ENCODE measurements at regions not wholly inside any gene's neighbourhood (a gene's known extent, or its start where the extent isn't known, plus 50 kb on each side); places are given as distances from the start of the nearest gene placed in this dataset.

DNA sequence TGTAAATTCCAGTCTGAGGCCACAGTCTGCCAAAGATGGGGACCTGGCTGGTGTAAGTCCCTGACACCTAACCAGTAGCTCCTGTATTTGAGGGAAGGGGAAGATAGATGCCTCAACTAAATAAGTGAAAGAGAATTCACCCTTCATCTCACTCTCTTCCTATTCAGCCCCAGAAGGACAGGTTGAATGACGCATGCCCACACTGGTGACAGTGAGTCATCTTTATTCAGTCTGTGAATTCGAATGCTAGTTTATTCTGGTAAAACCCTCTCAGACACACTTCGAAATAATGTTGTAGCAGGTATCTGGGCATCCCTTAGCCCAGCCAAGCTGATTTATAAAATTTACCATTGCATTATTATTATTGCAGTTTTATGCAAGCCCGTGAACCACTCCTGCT, 617.0 kb upstream of the PRMT6 start:
- Histone ChIP-seq H3K27ac (ENCODE audit: low read length) (no peak overlapping the region), H3K4me3 (ENCODE audit: low read depth in 1 of 2, low read length in 2 of 2) (no peak overlapping the region), H4K20me1 (ENCODE audit: insufficient read depth, low read length) (no peaks in the 10 kb centered on the region), H3K4me2 (ENCODE audit: insufficient read depth, low read length) (no peak overlapping the region), H3K27me3 (ENCODE audit: insufficient read depth, low read length, poor library complexity) (no peaks in the 10 kb centered on the region), H2AFZ (ENCODE audit: low read depth, low read length) (no peak overlapping the region), H3K79me2 (ENCODE audit: insufficient read depth, low read length) (no peaks in the 10 kb centered on the region), H3K36me3 (ENCODE audit: insufficient read depth, low read length) (no peaks in the 10 kb centered on the region), H3K4me1 (ENCODE audit: insufficient read depth, low read length) (no peaks in the 10 kb centered on the region), H3K9me3 (ENCODE audit: insufficient read depth, low read length, severe bottlenecking) (no peaks in the 10 kb centered on the region), H3K9ac (ENCODE audit: low read depth, low read length) (no peak overlapping the region)
- DNase-seq (no peak), ATAC-seq (ENCODE audit: insufficient read depth, low read depth) (no peak)
- TF ChIP-seq, protein P1, sequence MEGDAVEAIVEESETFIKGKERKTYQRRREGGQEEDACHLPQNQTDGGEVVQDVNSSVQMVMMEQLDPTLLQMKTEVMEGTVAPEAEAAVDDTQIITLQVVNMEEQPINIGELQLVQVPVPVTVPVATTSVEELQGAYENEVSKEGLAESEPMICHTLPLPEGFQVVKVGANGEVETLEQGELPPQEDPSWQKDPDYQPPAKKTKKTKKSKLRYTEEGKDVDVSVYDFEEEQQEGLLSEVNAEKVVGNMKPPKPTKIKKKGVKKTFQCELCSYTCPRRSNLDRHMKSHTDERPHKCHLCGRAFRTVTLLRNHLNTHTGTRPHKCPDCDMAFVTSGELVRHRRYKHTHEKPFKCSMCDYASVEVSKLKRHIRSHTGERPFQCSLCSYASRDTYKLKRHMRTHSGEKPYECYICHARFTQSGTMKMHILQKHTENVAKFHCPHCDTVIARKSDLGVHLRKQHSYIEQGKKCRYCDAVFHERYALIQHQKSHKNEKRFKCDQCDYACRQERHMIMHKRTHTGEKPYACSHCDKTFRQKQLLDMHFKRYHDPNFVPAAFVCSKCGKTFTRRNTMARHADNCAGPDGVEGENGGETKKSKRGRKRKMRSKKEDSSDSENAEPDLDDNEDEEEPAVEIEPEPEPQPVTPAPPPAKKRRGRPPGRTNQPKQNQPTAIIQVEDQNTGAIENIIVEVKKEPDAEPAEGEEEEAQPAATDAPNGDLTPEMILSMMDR (IDR thresholded peaks at IDR 0.05; ENCODE audit: borderline replicate concordance, extremely low read depth, low read length, poor library complexity, severe bottlenecking) = no peak
- TF ChIP-seq EZH2 (IDR thresholded peaks at IDR 0.05; ENCODE audit: borderline replicate concordance, low read depth, low read length, severe bottlenecking) = no peak

DNA sequence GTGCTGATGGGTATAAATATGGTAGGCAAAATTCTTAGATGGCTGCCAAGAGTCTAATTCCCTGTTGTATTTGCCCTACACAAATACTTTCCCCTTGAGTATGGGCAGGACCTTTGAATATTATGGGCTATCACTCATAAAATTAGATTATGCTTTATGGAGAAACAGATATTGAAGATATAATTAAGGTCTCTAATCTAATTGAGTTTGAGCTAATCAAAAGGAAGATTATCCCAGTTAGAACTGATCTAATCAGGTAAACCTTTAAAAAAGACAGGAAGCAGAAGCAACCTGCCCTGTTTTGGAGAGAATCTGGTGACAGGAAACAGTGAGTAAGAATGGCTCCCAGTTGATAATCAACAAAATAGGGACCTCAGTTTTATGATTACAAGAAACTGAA, 609.0 kb upstream of the PRMT6 start:
- no peaks in the 10 kb centered on the region for H3K9me3 ChIP-seq (ENCODE audit: insufficient read depth, low read length, severe bottlenecking)
- no peak overlapping the region for H3K4me2 ChIP-seq (ENCODE audit: insufficient read depth, low read length)
- no peak overlapping the region for H3K9ac ChIP-seq (ENCODE audit: low read depth, low read length)
- TF ChIP-seq EZH2 (IDR thresholded peaks at IDR 0.05; ENCODE audit: borderline replicate concordance, low read depth, low read length, severe bottlenecking) = no peak
- TF ChIP-seq, protein P1 (IDR thresholded peaks at IDR 0.05; ENCODE audit: borderline replicate concordance, extremely low read depth, low read length, poor library complexity, severe bottlenecking) = no peak
- no peaks in the 10 kb centered on the region for H3K27me3 ChIP-seq (ENCODE audit: insufficient read depth, low read length, poor library complexity)
- H3K36me3 ChIP-seq (ENCODE audit: insufficient read depth, low read length) = no peaks in the 10 kb centered on the region
- H2AFZ ChIP-seq (ENCODE audit: low read depth, low read length) = no peak overlapping the region
- H3K27ac ChIP-seq (ENCODE audit: low read length) = no peak overlapping the region
- H3K4me1 ChIP-seq (ENCODE audit: insufficient read depth, low read length) = no peaks in the 10 kb centered on the region
- DNase-seq (no peak), ATAC-seq (ENCODE audit: insufficient read depth, low read depth) (no peak)
- H3K4me3 ChIP-seq (ENCODE audit: low read depth in 1 of 2, low read length in 2 of 2) = no peak overlapping the region
- no peaks in the 10 kb centered on the region for H4K20me1 ChIP-seq (ENCODE audit: insufficient read depth, low read length)
- no peaks in the 10 kb centered on the region for H3K79me2 ChIP-seq (ENCODE audit: insufficient read depth, low read length)

DNA sequence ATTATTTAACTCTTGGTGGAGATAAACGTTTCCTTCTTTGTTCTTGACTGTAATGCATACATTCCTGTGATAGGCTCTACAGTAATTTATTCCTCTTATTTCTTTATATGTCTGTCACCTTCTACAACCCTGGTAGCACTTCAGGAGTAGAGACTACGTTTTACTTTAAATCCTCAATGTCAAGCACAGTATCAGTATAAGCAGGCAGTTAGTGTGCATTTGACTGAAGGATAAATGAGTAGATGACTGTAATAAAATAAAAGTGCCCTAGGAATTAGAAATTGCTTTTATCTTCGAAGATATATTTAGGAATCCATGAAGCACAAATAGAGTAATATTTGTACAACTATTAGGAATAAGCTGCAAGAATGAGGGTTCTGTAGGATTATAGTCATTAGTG, 599.6 kb upstream of the PRMT6 start:
- ATAC-seq (ENCODE audit: insufficient read depth, low read depth) (no peak), DNase-seq (no peak)
- no peaks in the 10 kb centered on the region for H3K4me1 ChIP-seq (ENCODE audit: insufficient read depth, low read length)
- H4K20me1 ChIP-seq (ENCODE audit: insufficient read depth, low read length) = no peaks in the 10 kb centered on the region
- no peaks in the 10 kb centered on the region for H3K79me2 ChIP-seq (ENCODE audit: insufficient read depth, low read length)
- H3K27me3 ChIP-seq (ENCODE audit: insufficient read depth, low read length, poor library complexity) = no peaks in the 10 kb centered on the region
- no peak overlapping the region for H3K4me3 ChIP-seq (ENCODE audit: low read depth in 1 of 2, low read length in 2 of 2)
- H3K9ac ChIP-seq (ENCODE audit: low read depth, low read length) = no peak overlapping the region
- no peak overlapping the region for H3K27ac ChIP-seq (ENCODE audit: low read length)
- no peak overlapping the region for H3K4me2 ChIP-seq (ENCODE audit: insufficient read depth, low read length)
- H3K9me3 ChIP-seq (ENCODE audit: insufficient read depth, low read length, severe bottlenecking) = no peaks in the 10 kb centered on the region
- no peak overlapping the region for H2AFZ ChIP-seq (ENCODE audit: low read depth, low read length)
- TF ChIP-seq, protein P1 (IDR thresholded peaks at IDR 0.05; ENCODE audit: borderline replicate concordance, extremely low read depth, low read length, poor library complexity, severe bottlenecking) = no peak
- H3K36me3 ChIP-seq (ENCODE audit: insufficient read depth, low read length) = no peaks in the 10 kb centered on the region

DNA sequence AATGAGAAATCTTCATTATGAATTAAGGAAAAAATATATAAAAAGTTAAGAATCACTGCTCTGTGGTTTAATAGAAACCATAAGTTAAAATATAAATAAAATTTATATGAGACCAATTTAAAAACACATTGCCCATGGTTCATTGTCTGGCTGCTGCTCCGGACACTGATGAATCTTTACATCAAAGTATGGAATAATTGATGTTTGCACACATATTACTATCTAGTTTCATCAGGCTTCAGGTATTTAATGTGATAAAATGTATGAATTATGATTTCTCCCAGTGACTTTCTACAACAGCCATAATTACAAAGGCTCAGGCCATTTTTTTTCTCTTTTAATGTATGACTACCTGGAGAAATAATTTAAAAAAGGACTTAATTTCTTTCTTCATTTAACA, 599.1 kb upstream of the PRMT6 start:
- H3K27ac ChIP-seq (ENCODE audit: low read length) = no peak overlapping the region
- no peaks in the 10 kb centered on the region for H3K79me2 ChIP-seq (ENCODE audit: insufficient read depth, low read length)
- no peak overlapping the region for H3K4me2 ChIP-seq (ENCODE audit: insufficient read depth, low read length)
- H3K4me3 ChIP-seq (ENCODE audit: low read depth in 1 of 2, low read length in 2 of 2) = no peak overlapping the region
- no peaks in the 10 kb centered on the region for H3K4me1 ChIP-seq (ENCODE audit: insufficient read depth, low read length)
- no peak overlapping the region for H3K9ac ChIP-seq (ENCODE audit: low read depth, low read length)
- H3K36me3 ChIP-seq (ENCODE audit: insufficient read depth, low read length) = no peaks in the 10 kb centered on the region
- ATAC-seq (ENCODE audit: insufficient read depth, low read depth) (no peak), DNase-seq (no peak)
- no peaks in the 10 kb centered on the region for H3K9me3 ChIP-seq (ENCODE audit: insufficient read depth, low read length, severe bottlenecking)
- TF ChIP-seq, protein P1 (IDR thresholded peaks at IDR 0.05; ENCODE audit: borderline replicate concordance, extremely low read depth, low read length, poor library complexity, severe bottlenecking) = no peak
- TF ChIP-seq EZH2 (IDR thresholded peaks at IDR 0.05; ENCODE audit: borderline replicate concordance, low read depth, low read length, severe bottlenecking) = no peak
- no peaks in the 10 kb centered on the region for H3K27me3 ChIP-seq (ENCODE audit: insufficient read depth, low read length, poor library complexity)
- H2AFZ ChIP-seq (ENCODE audit: low read depth, low read length) = no peak overlapping the region
- H4K20me1 ChIP-seq (ENCODE audit: insufficient read depth, low read length) = no peaks in the 10 kb centered on the region
